Stimulated activated CD8-positive, alpha-beta memory T cell treated with anti-CD3 and anti-CD28 coated beads, Interleukin-12 subunit alpha, Interleukin-12 subunit beta, amount 100 ng/mL, for 1 hour (primary cell): ENCODE measurements at regions not wholly inside any gene's neighbourhood (a gene's known extent, or its start where the extent isn't known, plus 50 kb on each side); places are given as distances from the start of the nearest gene placed in this dataset.
"Not testable (repeated sequence)": the region's sequence is repeated elsewhere in the genome, so short reads cannot be mapped to it uniquely, and the experiment has no call there.

Experiments used
- DNase-seq: peaks from one replicate; pipeline ENCODE4 v3.0.0-alpha.2; 2020; ENCODE audit warnings: low read depth

- not testable (repeated sequence) for DNase-seq
Observed at GRCh38 chr16:70014915-70015314, 63.8 kb downstream of the CLEC18A start.

DNA sequence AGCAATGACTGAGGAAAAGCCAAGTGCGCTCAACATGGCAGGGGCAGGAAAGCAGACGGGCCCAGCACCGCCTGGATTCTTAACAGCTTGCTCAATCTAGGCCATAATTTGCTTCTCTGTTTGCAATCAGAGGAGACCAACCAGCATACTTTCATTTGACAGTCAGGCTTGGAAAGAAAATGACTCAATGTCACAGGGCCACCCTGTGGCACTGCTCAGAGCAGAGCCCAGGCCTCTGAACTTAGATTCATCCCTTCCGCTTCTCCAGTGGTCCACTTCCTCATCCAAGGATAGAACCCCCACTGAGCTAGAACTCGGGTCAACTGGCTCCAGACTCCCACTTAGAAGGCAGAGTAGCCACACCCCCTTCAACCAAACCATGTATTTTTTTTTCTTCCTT is 65.6 kb downstream of the CLEC18A start:
- DNase-seq = not testable (repeated sequence)

DNA sequence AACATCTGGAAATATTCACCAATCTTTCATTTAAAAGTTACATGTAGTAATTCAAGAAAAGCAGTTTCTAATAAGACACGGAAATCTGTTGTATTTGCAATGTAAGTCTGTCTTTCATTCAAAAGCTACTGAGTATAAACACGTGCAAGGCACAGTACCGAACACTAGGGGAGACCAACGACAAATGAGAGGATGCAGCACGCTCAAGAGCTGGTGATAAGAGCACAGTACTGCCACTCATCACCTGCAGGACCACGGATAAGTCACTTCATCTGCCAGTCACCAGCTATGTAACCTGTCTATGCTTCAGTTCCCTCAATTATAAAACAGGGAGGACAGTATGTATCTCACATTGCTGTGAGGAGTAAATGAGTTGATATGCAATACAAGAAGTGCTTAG is 67.1 kb downstream of the CLEC18A start:
- peak; percentile 22 for DNase-seq

DNA sequence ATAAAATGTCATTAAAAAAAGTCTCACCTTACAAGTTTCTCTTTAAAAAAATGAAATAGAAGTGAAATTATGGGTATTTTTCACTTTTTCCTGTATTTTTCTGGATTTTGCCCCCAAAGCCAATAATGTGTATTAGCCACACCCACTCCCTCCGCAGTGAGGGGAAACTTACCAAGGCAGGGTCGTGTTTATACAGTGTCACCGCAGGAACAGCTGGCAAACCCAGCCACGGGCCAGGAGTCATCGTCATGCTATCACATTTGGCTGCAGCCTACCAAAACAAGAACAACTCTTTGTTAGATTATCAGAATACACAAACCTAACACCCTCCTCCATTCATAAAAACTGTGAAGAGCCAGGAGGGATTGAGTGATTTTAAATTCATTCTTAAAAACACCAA is 72.1 kb downstream of the CLEC18A start:
- DNase-seq = not testable (repeated sequence)

- DNase-seq = not testable (repeated sequence)
Observed at GRCh38 chr16:70023956-70024355, 72.8 kb downstream of the CLEC18A start.

GRCh38 chr16:70026165-70026854 is 75.2 kb downstream of the CLEC18A start:
- peak; percentile 26 for DNase-seq

GRCh38 chr16:70032906-70033305 is 81.2 kb upstream of the PDPR start:
- not testable (repeated sequence) for DNase-seq

GRCh38 chr16:70037913-70038312 is 76.2 kb upstream of the PDPR start:
- not testable (repeated sequence) for DNase-seq

GRCh38 chr16:70040554-70040953 is 73.6 kb upstream of the PDPR start:
- not testable (repeated sequence) for DNase-seq

- not testable (repeated sequence) for DNase-seq
Observed at GRCh38 chr16:70043538-70044067, 70.5 kb upstream of the PDPR start.

- not testable (repeated sequence) for DNase-seq
Observed at GRCh38 chr16:70046560-70046959, 67.6 kb upstream of the PDPR start.

GRCh38 chr16:70048083-70048482 is 66.0 kb upstream of the PDPR start:
- not testable (repeated sequence) for DNase-seq

GRCh38 chr16:70058056-70058455 is 56.1 kb upstream of the PDPR start:
- not testable (repeated sequence) for DNase-seq

DNA sequence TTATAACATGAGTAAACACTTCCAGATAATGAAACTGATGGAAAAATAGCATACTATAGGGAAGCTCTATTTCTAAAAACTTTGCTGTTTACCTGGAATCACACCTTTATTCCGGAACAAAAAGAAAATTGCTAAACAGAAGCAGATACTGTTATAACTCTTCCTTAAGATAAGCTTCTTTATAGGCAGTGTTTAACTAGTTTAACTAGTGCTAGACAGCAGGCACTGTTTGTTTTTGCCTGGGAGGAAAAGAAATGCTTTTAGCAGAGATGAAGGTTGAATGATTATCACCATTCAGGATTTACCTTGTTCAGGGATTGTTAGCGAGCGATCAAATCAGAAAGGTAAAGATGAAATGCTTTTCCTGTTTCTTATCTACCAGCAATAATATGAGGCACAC is 54.7 kb upstream of the PDPR start:
- DNase-seq = not testable (repeated sequence)

- DNase-seq = not testable (repeated sequence)
Observed at GRCh38 chr16:70060521-70061027, 53.6 kb upstream of the PDPR start.

DNA sequence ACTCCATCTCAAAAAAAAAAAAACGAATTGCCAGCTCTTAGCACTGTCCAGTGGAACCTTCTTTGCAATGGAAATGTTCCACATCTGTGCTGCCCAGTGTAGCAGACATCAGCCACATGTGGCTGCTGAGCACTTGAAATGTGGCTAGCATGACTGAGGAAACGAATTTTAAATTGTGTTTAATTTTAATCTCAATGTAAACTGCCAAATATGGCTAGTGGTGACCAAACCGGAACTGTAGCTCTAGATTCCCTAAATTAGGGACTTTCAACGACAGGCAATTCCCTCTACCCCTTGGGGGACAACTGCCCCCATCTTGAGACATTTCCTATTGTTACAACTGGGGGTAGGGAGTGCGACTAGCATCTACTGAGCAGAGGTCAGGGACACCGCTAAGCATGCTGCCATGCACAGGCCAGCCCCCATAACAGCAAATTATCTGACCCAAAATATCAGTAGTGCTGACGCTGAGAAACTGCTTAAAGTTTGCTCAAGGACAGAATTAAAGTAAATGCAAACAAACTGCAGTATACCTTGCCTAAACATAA is 52.4 kb upstream of the PDPR start:
- DNase-seq = not testable (repeated sequence)

DNA sequence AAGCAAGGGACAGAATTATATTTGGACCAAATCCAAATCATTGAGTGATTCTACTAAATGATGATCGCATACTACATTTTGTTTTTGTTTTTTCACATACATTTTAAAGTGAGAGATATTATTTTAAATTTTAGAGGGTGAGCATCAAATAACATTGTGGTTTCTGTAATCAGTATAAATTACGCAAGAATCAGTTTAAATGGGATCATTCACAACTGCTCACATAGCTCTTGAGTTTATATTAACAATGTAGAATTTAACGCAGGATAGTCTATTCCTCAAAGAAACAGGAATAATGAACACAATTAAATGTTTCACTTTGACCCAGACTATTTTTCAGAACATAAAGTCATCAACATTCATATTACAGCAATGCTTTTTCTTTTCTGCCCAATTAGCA is 51.2 kb upstream of the PDPR start:
- not testable (repeated sequence) for DNase-seq
